Tibial artery (tissue), 4 donors: ENCODE measurements at regions not wholly inside any gene's neighbourhood (a gene's known extent, or its start where the extent isn't known, plus 50 kb on each side); places are given as distances from the start of the nearest gene placed in this dataset.

Experiments used
- DNase-seq, 2 donors: peaks; one replicate each; pipeline ENCODE4 v3.0.0-alpha.2; 2019
- H3K27ac ChIP-seq, 2 donors: fragments of 200-600 bp; sonication (generic) in 1 of 2; 1 replicate in 1 of 2; 2 replicates in 1 of 2; pipeline ENCODE4 v1.5.1; 2018 to 2019; ENCODE audit warnings: mild to moderate bottlenecking in 1 of 2
- H3K27me3 ChIP-seq, 2 donors: fragments of 200-600 bp; sonication (generic) in 1 of 2; one replicate each; pipeline versions ENCODE4 v1.5.1 to v1.6.0; 2016 to 2019
- H3K36me3 ChIP-seq, 3 donors: fragments of 200-600 bp; sonication (generic) in 2 of 3; one replicate each; pipeline ENCODE4 v1.5.1; 2016 to 2019; ENCODE audit warnings: mild to moderate bottlenecking in 2 of 3
- H3K4me1 ChIP-seq, 4 donors: fragments of 200-600 bp; sonication (generic) in 2 of 4; 1 replicate in 3 of 4; 2 replicates in 1 of 4; pipeline ENCODE4 v1.5.1; 2016 to 2019
- H3K4me3 ChIP-seq, 2 donors: fragments of 200-600 bp; sonication (generic) in 1 of 2; 1 replicate in 1 of 2; 2 replicates in 1 of 2; pipeline ENCODE4 v1.5.1; 2018 to 2019; ENCODE audit warnings: mild to moderate bottlenecking in 2 of 2
- H3K9me3 ChIP-seq, 3 donors: fragments of 200-600 bp; sonication (generic) in 1 of 3; one replicate each; pipeline ENCODE4 v1.5.1; 2016 to 2019
- CTCF ChIP-seq, 2 experiments: fragments of 200-600 bp in 1 of 2; fragments of 450-650 bp in 1 of 2; IDR thresholded peaks; one replicate each; pipeline ENCODE4 v1.5.1; 2017 to 2019; ENCODE audit warnings: antibody characterized with exemption in 2 of 2, mild to moderate bottlenecking in 1 of 2, moderate library complexity in 1 of 2
- intact Hi-C: fragments of 100-400 bp; cut with DNase I; formaldehyde crosslinking; loops from one replicate; pipeline ENCODE4 v1.15.0; 2023; ENCODE audit warnings: low total_unique reads

- H3K36me3 ChIP-seq = no peaks in the 10 kb centered on the region
- no peak for TF ChIP-seq CTCF (IDR thresholded peaks at IDR 0.05)
- no peaks in the 10 kb centered on the region for H3K27me3 ChIP-seq
- no peaks in the 10 kb centered on the region for H3K4me1 ChIP-seq
- intact Hi-C loops = no loop called here
- H3K9me3 ChIP-seq = no peaks in the 10 kb centered on the region
- no peak overlapping the region for H3K4me3 ChIP-seq
- no peak overlapping the region for H3K27ac ChIP-seq
- no peak for DNase-seq
Observed at GRCh38 chr10:84938117-84938905, 609.9 kb downstream of the CCSER2 start.

GRCh38 chr10:84943541-84943940 is 615.2 kb downstream of the CCSER2 start:
- Histone ChIP-seq H3K4me1 (no peaks in the 10 kb centered on the region), H3K27me3 (no peaks in the 10 kb centered on the region), H3K4me3 (no peak overlapping the region), H3K27ac (no peak overlapping the region), H3K9me3 (no peaks in the 10 kb centered on the region), H3K36me3 (no peaks in the 10 kb centered on the region)
- intact Hi-C loops = no loop called here
- DNase-seq = no peak
- TF ChIP-seq CTCF (IDR thresholded peaks at IDR 0.05) = no peak

- intact Hi-C loops = no loop called here
Observed at GRCh38 chr10:84944187-84944586, 615.8 kb downstream of the CCSER2 start.

GRCh38 chr10:84945791-84946190 is 617.4 kb downstream of the CCSER2 start:
- Histone ChIP-seq H3K4me3 (no peak overlapping the region), H3K9me3 (no peaks in the 10 kb centered on the region), H3K27me3 (no peaks in the 10 kb centered on the region), H3K27ac (no peak overlapping the region), H3K36me3 (no peaks in the 10 kb centered on the region), H3K4me1 (no peaks in the 10 kb centered on the region)
- TF ChIP-seq CTCF (IDR thresholded peaks at IDR 0.05) = no peak
- DNase-seq = no peak
- intact Hi-C loops = no loop called here

More at GRCh38 chr10:84944187-84944586, 615.8 kb downstream of the CCSER2 start:
- Histone ChIP-seq H3K4me1 (no peaks in the 10 kb centered on the region), H3K9me3 (no peaks in the 10 kb centered on the region), H3K4me3 (no peak overlapping the region), H3K27me3 (no peaks in the 10 kb centered on the region), H3K27ac (no peak overlapping the region), H3K36me3 (no peaks in the 10 kb centered on the region)
- no peak for TF ChIP-seq CTCF (IDR thresholded peaks at IDR 0.05)
- no peak for DNase-seq

- Histone ChIP-seq H3K4me3 (no peak overlapping the region), H3K27ac (no peak overlapping the region), H3K27me3 (no peaks in the 10 kb centered on the region), H3K4me1 (no peaks in the 10 kb centered on the region), H3K9me3 (no peaks in the 10 kb centered on the region), H3K36me3 (no peaks in the 10 kb centered on the region)
- intact Hi-C loops = no loop called here
- TF ChIP-seq CTCF (IDR thresholded peaks at IDR 0.05) = no peak
- no peak for DNase-seq
Observed at GRCh38 chr10:84946904-84947303, 618.5 kb downstream of the CCSER2 start.
